Endothelial cell of umbilical vein (primary cell): ENCODE measurements at regions not wholly inside any gene's neighbourhood (a gene's known extent, or its start where the extent isn't known, plus 50 kb on each side); places are given as distances from the start of the nearest gene placed in this dataset.

ENCODE experiments used
- BruUV-seq: library from RNA; stranded (reverse); fragments of 400-500 nt; replicated peaks from 2 replicates; lab custom pipeline; 2021; lab: Mats Ljungman, UMichigan
- CTCF ChIA-PET: fragments of 300-600, 350-600 bp; sonication (Branson Sonifier 250); formaldehyde crosslinking; loops from one replicate; lab custom pipeline; 2021; ENCODE audit warnings: antibody characterized with exemption, inconsistent platforms; lab: Charles Lee
- POLR2A ChIA-PET: fragments of 300-600, 350-600 bp; sonication (Branson Sonifier 250); formaldehyde crosslinking; loops from one replicate; lab custom pipeline; 2021; ENCODE audit warnings: antibody characterized with exemption, inconsistent platforms; lab: Charles Lee
- DNase-seq: peaks from one replicate; pipeline ENCODE4 v3.0.0-alpha.2; 2011; ENCODE audit warnings: low read depth, low spot score
- FAIRE-seq: peaks from 2 replicates; lab custom pipeline; 2011; peaks lifted over from hg19 to GRCh38; lab: Jason Lieb, UNC
- H2AFZ ChIP-seq: 2 replicates; pipeline ENCODE4 v1.6.0; 2012; ENCODE audit warnings: low read depth, low read length, control low read depth, inconsistent platforms
- H3K27ac ChIP-seq: 2 replicates; pipeline ENCODE4 v1.5.1; 2011; ENCODE audit warnings: low read depth, mild to moderate bottlenecking, control low read depth, low read length, moderate library complexity; ENCODE audit not compliant: insufficient read depth
- H3K27me3 ChIP-seq, 2 experiments: 2 replicates each; pipeline versions ENCODE4 v1.6.0 to v1.6.1; 2011; ENCODE audit warnings: low read length in 2 of 2, mixed read lengths in 1 of 2; ENCODE audit not compliant: control insufficient read depth in 2 of 2, insufficient read depth in 2 of 2
- H3K36me3 ChIP-seq, 2 experiments: 2 replicates in 1 of 2; 3 replicates in 1 of 2; pipeline ENCODE4 v1.5.1; 2011; ENCODE audit warnings: low read length in 2 of 2, mild to moderate bottlenecking in 1 of 2, moderate library complexity in 1 of 2; ENCODE audit not compliant: control insufficient read depth in 2 of 2, insufficient read depth in 2 of 2; ENCODE audit errors: extremely low read depth in 1 of 2
- H3K4me1 ChIP-seq: 3 replicates; pipeline ENCODE4 v1.5.1; 2011; ENCODE audit warnings: mild to moderate bottlenecking, low read length; ENCODE audit not compliant: control insufficient read depth, insufficient read depth; ENCODE audit errors: extremely low read depth
- H3K4me2 ChIP-seq: 2 replicates; pipeline ENCODE4 v1.6.1; 2011; ENCODE audit warnings: low read length, control low read depth, mixed read lengths; ENCODE audit not compliant: insufficient read depth
- H3K4me3 ChIP-seq, 3 experiments: fragments of 200-600 bp in 1 of 3; sonication (generic), shearing (Covaris generic) in 1 of 3; replicated peaks in 1 of 3; 2 replicates each; pipeline ENCODE4 v1.5.1; 2011 to 2016; ENCODE audit warnings: control low read depth in 3 of 3, low read length in 3 of 3, mild to moderate bottlenecking in 2 of 3, inconsistent platforms in 1 of 3, low read depth in 1 of 3, moderate library complexity in 1 of 3; ENCODE audit not compliant: insufficient read depth in 1 of 3
- H3K79me2 ChIP-seq: 2 replicates; pipeline ENCODE4 v1.6.0; 2012; ENCODE audit warnings: low read length, inconsistent platforms; ENCODE audit not compliant: control insufficient read depth, insufficient read depth
- H3K9ac ChIP-seq: replicated peaks from 2 replicates; pipeline ENCODE3; 2011; ENCODE audit warnings: low read length, control low read depth; ENCODE audit not compliant: insufficient read depth; ENCODE audit errors: extremely low read depth
- H3K9me1 ChIP-seq: replicated peaks from 3 replicates; pipeline ENCODE4 v1.6.0; 2011; ENCODE audit warnings: mild to moderate bottlenecking, low read length; ENCODE audit not compliant: control insufficient read depth, insufficient read depth; ENCODE audit errors: extremely low read depth
- H3K9me3 ChIP-seq: replicated peaks from 2 replicates; pipeline ENCODE4 v1.5.1; 2012; ENCODE audit warnings: low read length, inconsistent platforms; ENCODE audit not compliant: control insufficient read depth, insufficient read depth
- H4K20me1 ChIP-seq: replicated peaks from 2 replicates; pipeline ENCODE3; 2011; ENCODE audit warnings: mild to moderate bottlenecking, low read length; ENCODE audit not compliant: control insufficient read depth, insufficient read depth; ENCODE audit errors: extremely low read depth
- CTCF ChIP-seq, 2 donors: IDR thresholded peaks; 1 replicate in 1 of 2; 2 replicates in 1 of 2; pipeline ENCODE4 v1.5.1; 2011; ENCODE audit warnings: low read length in 2 of 2, mild to moderate bottlenecking in 2 of 2, moderate library complexity in 2 of 2, control low read depth in 1 of 2, inconsistent platforms in 1 of 2, low read depth in 1 of 2; ENCODE audit not compliant: insufficient read depth in 1 of 2; ENCODE audit errors: extremely low read depth in 1 of 2
- EZH2 ChIP-seq: IDR thresholded peaks from 2 replicates; pipeline ENCODE4 v1.6.1; 2012; ENCODE audit warnings: borderline replicate concordance, low read depth, mild to moderate bottlenecking, moderate library complexity, low read length, inconsistent platforms; ENCODE audit not compliant: severe bottlenecking
- FOS ChIP-seq: IDR thresholded peaks from 2 replicates; pipeline ENCODE4 v1.6.1; 2011; ENCODE audit warnings: mild to moderate bottlenecking, low read length, moderate library complexity, borderline replicate concordance; ENCODE audit not compliant: insufficient read depth
- GATA2 ChIP-seq: IDR thresholded peaks from 2 replicates; pipeline ENCODE4 v1.7.0; 2011; ENCODE audit warnings: low read depth, mild to moderate bottlenecking, moderate library complexity, mixed read lengths, low read length; ENCODE audit not compliant: insufficient read length, insufficient read depth
- JUN ChIP-seq: IDR thresholded peaks from 2 replicates; pipeline ENCODE4 v1.6.1; 2011; ENCODE audit warnings: borderline replicate concordance, low read depth; ENCODE audit not compliant: insufficient read length, insufficient read depth
- MYC ChIP-seq: IDR thresholded peaks from one replicate; pipeline ENCODE4 v1.6.1; 2011; ENCODE audit warnings: mild to moderate bottlenecking, low read depth, low read length
- POLR2A ChIP-seq: IDR thresholded peaks from 2 replicates; pipeline ENCODE4 v1.6.1; 2012; ENCODE audit warnings: low read depth, mild to moderate bottlenecking, control low read depth, low read length
- POLR2AphosphoS5 ChIP-seq: IDR thresholded peaks from 2 replicates; pipeline ENCODE4 v1.6.1; 2012; ENCODE audit warnings: low read depth, mild to moderate bottlenecking, control low read depth, low read length, moderate library complexity; ENCODE audit not compliant: insufficient read depth
- dilution Hi-C: fragments of 300-500 bp; cut with MboI; formaldehyde crosslinking; loops from one replicate; pipeline ENCODE4 v1.15.0; 2019; ENCODE audit warnings: low sequenced_read_pairs; ENCODE audit not compliant: extremely low pct_ligation_motif_present
- intact Hi-C: fragments of 100-400 bp; cut with micrococcal nuclease; formaldehyde crosslinking; loops from one replicate; pipeline ENCODE4 v1.10.0; 2022
- TF ChIP-seq, protein P1 (sequence below): IDR thresholded peaks from 2 replicates; pipeline ENCODE4 v1.6.1; 2011; ENCODE audit not compliant: insufficient read depth, insufficient read length

- Histone ChIP-seq H3K4me1 (no peaks in the 10 kb centered on the region), H3K4me2 (no peak overlapping the region), H3K4me3 (no peak overlapping the region), H4K20me1 (no peaks in the 10 kb centered on the region), H2AFZ (no peak overlapping the region), H3K9me1 (no peaks in the 10 kb centered on the region), H3K36me3 (no peaks in the 10 kb centered on the region), H3K9me3 (no peaks in the 10 kb centered on the region), H3K9ac (no peak overlapping the region), H3K27ac (no peak overlapping the region), H3K27me3 (no peaks in the 10 kb centered on the region), H3K79me2 (no peaks in the 10 kb centered on the region)
- POLR2A ChIA-PET = no interaction called here
- dilution Hi-C loops = no loop called here
- FAIRE-seq = no peak
- CTCF ChIA-PET = no interaction called here
- TF ChIP-seq POLR2A (no peak), CTCF (IDR thresholded peaks at IDR 0.05; ENCODE audit: extremely low read depth in 1 of 2, insufficient read depth in 1 of 2, low read depth in 1 of 2, low read length in 2 of 2) (no peak), MYC (no peak), POLR2AphosphoS5 (no peak), EZH2 (no peak), JUN (no peak), GATA2 (no peak), FOS (no peak)
- TF ChIP-seq, protein P1, sequence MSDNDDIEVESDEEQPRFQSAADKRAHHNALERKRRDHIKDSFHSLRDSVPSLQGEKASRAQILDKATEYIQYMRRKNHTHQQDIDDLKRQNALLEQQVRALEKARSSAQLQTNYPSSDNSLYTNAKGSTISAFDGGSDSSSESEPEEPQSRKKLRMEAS = no peak
- DNase-seq = no peak
- no TSS peak for BruUV-seq
- intact Hi-C loops = no loop called here
Measured at GRCh38 chr2:53289309-53290006, 478.1 kb upstream of the CHAC2 start.
